Activated B cell treated with CpG ODN at 0.5 μM for 24 hours (primary cell): ENCODE measurements at regions not wholly inside any gene's neighbourhood (a gene's known extent, or its start where the extent isn't known, plus 50 kb on each side); places are given as distances from the start of the nearest gene placed in this dataset.

Source experiments
- ATAC-seq: fragments of 200-7000 bp; cut with Tn5 transposase; one replicate; pipeline ENCODE4 v1.10.0; 2021; ENCODE audit warnings: low read depth, mild to moderate bottlenecking, moderate library complexity
- CTCF ChIA-PET: fragments of 350-600 bp; sonication (Branson Sonifier 250); formaldehyde crosslinking; loops from one replicate; lab custom pipeline; 2021; ENCODE audit warnings: antibody characterized with exemption; lab: Charles Lee
- POLR2A ChIA-PET: fragments of 350-600 bp; sonication (Branson Sonifier 250); formaldehyde crosslinking; loops from one replicate; lab custom pipeline; 2021; ENCODE audit warnings: antibody characterized with exemption; lab: Charles Lee
- DNase-seq: peaks from one replicate; pipeline ENCODE4 v3.0.0; 2022
- H3K27ac Mint-ChIP-seq: one replicate; pipeline ENCODE4 v1.8.0; 2020; ENCODE audit warnings: mixed read lengths
- H3K27me3 Mint-ChIP-seq: one replicate; pipeline ENCODE4 v1.8.0; 2021; ENCODE audit warnings: mixed read lengths
- H3K36me3 Mint-ChIP-seq: one replicate; pipeline ENCODE4 v1.8.0; 2021; ENCODE audit warnings: low read depth, mixed read lengths
- H3K4me1 Mint-ChIP-seq: one replicate; pipeline ENCODE4 v1.8.0; 2021; ENCODE audit warnings: mixed read lengths
- H3K4me3 Mint-ChIP-seq: one replicate; pipeline ENCODE4 v1.8.0; 2020; ENCODE audit warnings: mild to moderate bottlenecking, mixed read lengths
- H3K9me3 Mint-ChIP-seq: one replicate; pipeline ENCODE4 v1.8.0; 2020; ENCODE audit warnings: mixed read lengths
- intact Hi-C: fragments of 100-400 bp; cut with micrococcal nuclease; formaldehyde crosslinking; loops from one replicate; pipeline ENCODE4 v1.15.1; 2024
- TF ChIP-seq, protein P1 (sequence below): fragments of 200-600 bp; IDR thresholded peaks from one replicate; pipeline ENCODE4 v1.8.0; 2022; ENCODE audit warnings: antibody characterized with exemption, mild to moderate bottlenecking

DNA sequence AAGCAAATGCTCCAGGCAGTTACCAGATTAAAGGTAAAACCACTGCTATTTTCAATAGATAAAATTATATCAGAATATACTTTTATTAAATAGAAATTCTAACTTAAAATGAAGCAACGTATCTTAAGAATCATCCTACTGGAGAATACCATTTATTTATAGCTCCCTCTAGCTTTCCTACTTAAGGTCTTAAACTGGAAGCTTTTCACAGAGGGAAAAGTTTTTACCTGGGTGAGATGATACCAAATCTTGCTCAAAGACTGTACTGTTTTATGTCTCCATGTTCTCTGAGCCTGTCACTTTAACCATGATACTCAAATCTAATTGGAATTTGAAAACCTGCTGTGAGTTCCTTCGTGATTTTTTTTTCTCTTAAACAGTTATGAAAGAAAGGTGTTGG, 291.8 kb downstream of the AASDHPPT start:
- H3K9me3 Mint-ChIP-seq = no peaks in the 10 kb centered on the region
- POLR2A ChIA-PET = no interaction called here
- TF ChIP-seq, protein P1, sequence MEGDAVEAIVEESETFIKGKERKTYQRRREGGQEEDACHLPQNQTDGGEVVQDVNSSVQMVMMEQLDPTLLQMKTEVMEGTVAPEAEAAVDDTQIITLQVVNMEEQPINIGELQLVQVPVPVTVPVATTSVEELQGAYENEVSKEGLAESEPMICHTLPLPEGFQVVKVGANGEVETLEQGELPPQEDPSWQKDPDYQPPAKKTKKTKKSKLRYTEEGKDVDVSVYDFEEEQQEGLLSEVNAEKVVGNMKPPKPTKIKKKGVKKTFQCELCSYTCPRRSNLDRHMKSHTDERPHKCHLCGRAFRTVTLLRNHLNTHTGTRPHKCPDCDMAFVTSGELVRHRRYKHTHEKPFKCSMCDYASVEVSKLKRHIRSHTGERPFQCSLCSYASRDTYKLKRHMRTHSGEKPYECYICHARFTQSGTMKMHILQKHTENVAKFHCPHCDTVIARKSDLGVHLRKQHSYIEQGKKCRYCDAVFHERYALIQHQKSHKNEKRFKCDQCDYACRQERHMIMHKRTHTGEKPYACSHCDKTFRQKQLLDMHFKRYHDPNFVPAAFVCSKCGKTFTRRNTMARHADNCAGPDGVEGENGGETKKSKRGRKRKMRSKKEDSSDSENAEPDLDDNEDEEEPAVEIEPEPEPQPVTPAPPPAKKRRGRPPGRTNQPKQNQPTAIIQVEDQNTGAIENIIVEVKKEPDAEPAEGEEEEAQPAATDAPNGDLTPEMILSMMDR = no peak
- no peaks in the 10 kb centered on the region for H3K4me1 Mint-ChIP-seq
- CTCF ChIA-PET = no interaction called here
- H3K27ac Mint-ChIP-seq = no peak overlapping the region
- no peaks in the 10 kb centered on the region for H3K27me3 Mint-ChIP-seq
- no peaks in the 10 kb centered on the region for H3K36me3 Mint-ChIP-seq
- no peak for DNase-seq
- no peak overlapping the region for H3K4me3 Mint-ChIP-seq
- intact Hi-C loops = no loop called here
- ATAC-seq = no peak

DNA sequence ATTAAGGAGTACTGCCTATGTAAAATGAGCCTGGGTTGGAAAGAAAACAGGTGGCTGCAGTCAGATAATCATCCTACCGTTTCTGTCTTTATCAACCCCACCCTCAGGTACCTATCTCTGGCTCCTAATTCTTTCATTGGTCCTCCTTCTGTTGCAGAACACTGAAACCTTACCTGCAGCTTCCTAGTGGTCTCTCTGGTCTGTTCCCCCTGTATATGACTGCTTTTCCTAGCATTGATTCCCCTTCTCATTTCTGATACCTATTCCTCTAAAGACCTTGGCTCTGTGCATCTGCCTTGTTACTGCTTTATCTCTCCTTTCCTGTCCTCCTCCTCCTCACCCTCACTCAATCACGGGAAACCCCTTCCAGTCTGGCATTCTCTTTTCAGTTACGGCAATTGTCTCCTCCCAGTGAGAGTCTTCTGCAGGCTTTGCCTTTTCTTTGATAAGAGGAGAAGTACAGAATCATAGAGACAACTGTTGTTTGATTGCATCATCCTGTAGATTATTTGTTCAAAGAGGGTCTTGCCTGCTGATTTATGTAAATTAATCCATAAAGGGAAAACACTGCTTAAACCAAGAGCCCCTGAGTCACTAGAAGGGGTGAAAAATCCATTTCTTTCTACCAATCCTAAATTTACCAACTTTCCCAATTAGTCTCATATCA, 301.2 kb downstream of the AASDHPPT start:
- DNase-seq = no peak
- ATAC-seq = no peak
- POLR2A ChIA-PET = no interaction called here
- intact Hi-C loops = no loop called here
- no peak overlapping the region for H3K4me3 Mint-ChIP-seq
- H3K36me3 Mint-ChIP-seq = no peaks in the 10 kb centered on the region
- TF ChIP-seq, protein P1 = no peak
- H3K9me3 Mint-ChIP-seq = no peaks in the 10 kb centered on the region
- CTCF ChIA-PET = no interaction called here
- H3K27ac Mint-ChIP-seq = no peak overlapping the region
- no peaks in the 10 kb centered on the region for H3K27me3 Mint-ChIP-seq
- H3K4me1 Mint-ChIP-seq = no peaks in the 10 kb centered on the region

DNA sequence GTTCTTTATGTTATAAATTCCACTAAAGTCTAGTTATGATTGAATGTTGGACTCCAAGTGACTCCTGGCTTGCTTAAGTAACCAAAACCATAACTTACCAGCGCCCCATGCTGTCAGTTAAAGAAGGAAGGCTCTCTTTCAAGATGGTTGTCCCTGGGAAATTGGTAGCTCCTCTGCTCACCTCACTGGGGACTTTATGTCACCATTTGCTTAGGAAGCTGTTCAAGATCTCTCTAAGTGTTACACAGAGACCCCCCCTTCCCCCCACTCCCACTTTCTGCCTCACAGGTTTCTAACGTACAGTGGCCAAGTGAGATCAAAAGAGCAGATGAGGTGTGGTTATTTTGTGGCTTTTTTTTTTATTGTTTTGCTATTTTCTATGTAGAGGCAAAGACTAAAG, 301.8 kb downstream of the AASDHPPT start:
- H3K4me1 Mint-ChIP-seq = no peaks in the 10 kb centered on the region
- ChIA-PET POLR2A (no interaction called here), CTCF (no interaction called here)
- intact Hi-C loops = no loop called here
- ATAC-seq (no peak), DNase-seq (no peak)
- no peaks in the 10 kb centered on the region for H3K36me3 Mint-ChIP-seq
- H3K27me3 Mint-ChIP-seq = no peaks in the 10 kb centered on the region
- no peak overlapping the region for H3K27ac Mint-ChIP-seq
- TF ChIP-seq, protein P1 = no peak
- H3K9me3 Mint-ChIP-seq = no peaks in the 10 kb centered on the region
- no peak overlapping the region for H3K4me3 Mint-ChIP-seq

DNA sequence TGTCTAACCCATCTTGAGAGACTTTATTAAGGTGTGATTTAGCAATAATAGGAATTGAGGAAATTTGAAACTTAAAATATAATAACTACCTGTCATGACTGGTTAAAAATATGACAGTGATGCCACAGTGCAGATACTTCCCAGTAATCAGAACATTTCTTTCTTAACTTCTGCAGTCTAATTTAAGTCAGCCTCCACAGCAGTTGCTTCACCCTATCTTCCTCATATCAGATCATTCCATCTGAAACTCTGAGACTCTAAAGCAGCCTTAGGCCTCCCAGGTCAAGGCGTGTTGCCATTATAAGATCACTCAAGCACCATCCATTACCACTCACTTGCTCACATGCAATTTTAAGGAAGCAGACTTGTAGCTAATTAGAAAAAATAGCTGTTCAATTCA, 302.2 kb downstream of the AASDHPPT start:
- Mint-ChIP-seq H3K27ac (no peak overlapping the region), H3K36me3 (no peaks in the 10 kb centered on the region), H3K27me3 (no peaks in the 10 kb centered on the region), H3K4me1 (no peaks in the 10 kb centered on the region), H3K9me3 (no peaks in the 10 kb centered on the region), H3K4me3 (no peak overlapping the region)
- ATAC-seq (no peak), DNase-seq (no peak)
- intact Hi-C loops = no loop called here
- ChIA-PET POLR2A (no interaction called here), CTCF (no interaction called here)
- TF ChIP-seq, protein P1 = no peak

DNA sequence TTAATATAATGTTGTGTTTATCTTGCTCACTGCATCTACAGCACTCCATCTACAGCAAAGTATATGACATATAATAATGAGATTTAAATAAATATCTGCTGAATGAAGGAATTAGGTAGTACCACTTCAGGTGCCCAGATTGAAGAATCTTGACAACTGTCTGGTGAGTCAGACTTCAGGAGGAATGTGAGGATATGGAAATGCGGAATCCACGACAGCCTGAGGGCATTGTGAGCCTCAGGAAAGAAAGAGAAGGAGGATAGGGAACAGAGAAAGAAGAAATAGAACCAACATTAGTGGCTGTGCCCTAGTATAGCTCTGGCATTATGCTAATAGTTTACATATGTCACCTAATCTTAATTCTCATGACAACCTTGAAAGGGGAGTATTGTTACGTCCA, 304.4 kb downstream of the AASDHPPT start:
- no peak for DNase-seq
- ChIA-PET POLR2A (no interaction called here), CTCF (no interaction called here)
- ATAC-seq = no peak
- no peaks in the 10 kb centered on the region for H3K4me1 Mint-ChIP-seq
- H3K9me3 Mint-ChIP-seq = no peaks in the 10 kb centered on the region
- H3K27me3 Mint-ChIP-seq = no peaks in the 10 kb centered on the region
- no peaks in the 10 kb centered on the region for H3K36me3 Mint-ChIP-seq
- TF ChIP-seq, protein P1 = no peak
- intact Hi-C loops = no loop called here
- H3K27ac Mint-ChIP-seq = no peak overlapping the region
- H3K4me3 Mint-ChIP-seq = no peak overlapping the region
